MCF 10A (cell line): ENCODE measurements at regions not wholly inside any gene's neighbourhood (a gene's known extent, or its start where the extent isn't known, plus 50 kb on each side); places are given as distances from the start of the nearest gene placed in this dataset.

ENCODE experiments used
- BruUV-seq: library from RNA; stranded (reverse); fragments of 400-500 nt; replicated peaks from 2 replicates; lab custom pipeline; 2021; lab: Mats Ljungman, UMichigan
- CTCF ChIA-PET: fragments of 300-600 bp; sonication (Branson Sonifier 250); formaldehyde crosslinking; extraction: SDS; loops from one replicate; lab custom pipeline; 2021; ENCODE audit warnings: antibody characterized with exemption, inconsistent platforms; lab: Yijun Ruan, JAX
- POLR2A ChIA-PET: fragments of 300-600, 350-650 bp; sonication (Branson Sonifier 250); formaldehyde crosslinking; extraction: SDS; loops from one replicate; lab custom pipeline; 2020; ENCODE audit warnings: antibody characterized with exemption, inconsistent platforms; lab: Yijun Ruan, JAX
- DNase-seq: peaks from one replicate; pipeline ENCODE4 v3.0.0-alpha.2; 2018; ENCODE audit not compliant: unreplicated experiment
- H3K27ac Mint-ChIP-seq: one replicate; pipeline ENCODE4 v1.8.0; 2022; ENCODE audit warnings: mild to moderate bottlenecking, low read depth, mixed read lengths; ENCODE audit not compliant: unreplicated experiment
- H3K27me3 Mint-ChIP-seq: one replicate; pipeline ENCODE4 v1.8.0; 2022; ENCODE audit warnings: mixed read lengths; ENCODE audit not compliant: insufficient read depth, unreplicated experiment
- H3K36me3 Mint-ChIP-seq: one replicate; pipeline ENCODE4 v1.8.0; 2022; ENCODE audit warnings: mild to moderate bottlenecking, moderate library complexity, mixed read lengths; ENCODE audit not compliant: insufficient read depth, unreplicated experiment
- H3K4me1 Mint-ChIP-seq: one replicate; pipeline ENCODE4 v1.8.0; 2022; ENCODE audit warnings: mixed read lengths; ENCODE audit not compliant: insufficient read depth, unreplicated experiment
- H3K4me3 Mint-ChIP-seq: one replicate; pipeline ENCODE4 v1.8.0; 2022; ENCODE audit warnings: mild to moderate bottlenecking, moderate library complexity, mixed read lengths; ENCODE audit not compliant: unreplicated experiment
- H3K9me3 Mint-ChIP-seq: one replicate; pipeline ENCODE4 v1.8.0; 2022; ENCODE audit warnings: mixed read lengths; ENCODE audit not compliant: unreplicated experiment
- CTCF ChIP-seq: fragments of 200-600 bp; IDR thresholded peaks from one replicate; pipeline ENCODE4 v1.8.0; 2022; ENCODE audit warnings: antibody characterized with exemption, mild to moderate bottlenecking; ENCODE audit not compliant: unreplicated experiment
- intact Hi-C: fragments of 100-400 bp; cut with micrococcal nuclease; formaldehyde crosslinking; loops from 2 replicates; pipeline ENCODE4 v1.14.1; 2022

- peak overlapping the region; percentile 84 for H3K27ac Mint-ChIP-seq
These were observed 436.7 kb downstream of the EFNB2 start for GRCh38 chr13:106098778-106099177.

GRCh38 chr13:106096661-106097092, 438.8 kb downstream of the EFNB2 start:
- Mint-ChIP-seq H3K27ac (peak overlapping the region; percentile 84), H3K9me3 (peaks cover 11% of the 10 kb centered on the region), H3K36me3 (peaks cover 12% of the 10 kb centered on the region), H3K4me3 (peak overlapping the region; percentile 14), H3K4me1 (peaks cover 49% of the 10 kb centered on the region), H3K27me3 (no peaks in the 10 kb centered on the region)
- DNase-seq = peak; percentile 63
- no TSS peak for BruUV-seq
- ChIA-PET POLR2A (interaction anchor here (0.7 kb wide), 1 partner anchor 118 kb away, joined by 3 read pairs; no protein-coding TSS in a partner anchor), CTCF (interaction anchor here (0.6 kb wide), 1 partner anchor 52 kb away, joined by 3 read pairs; no protein-coding TSS in a partner anchor)
- no peak for TF ChIP-seq CTCF
- intact Hi-C loops = no loop called here

More at GRCh38 chr13:106098778-106099177, 436.7 kb downstream of the EFNB2 start:
- H3K36me3 Mint-ChIP-seq = peaks cover 12% of the 10 kb centered on the region
- no TSS peak for BruUV-seq
- TF ChIP-seq CTCF = no peak
- no peak for DNase-seq
- H3K4me1 Mint-ChIP-seq = peaks cover 67% of the 10 kb centered on the region
- H3K9me3 Mint-ChIP-seq = peaks cover 11% of the 10 kb centered on the region
- intact Hi-C loops = no loop called here
- no peak overlapping the region for H3K4me3 Mint-ChIP-seq
- CTCF ChIA-PET = interaction anchor here (0.9 kb wide), 1 partner anchor 45 kb away, joined by 3 read pairs; no protein-coding TSS in a partner anchor
- H3K27me3 Mint-ChIP-seq = no peaks in the 10 kb centered on the region
- POLR2A ChIA-PET = no interaction called here

DNA sequence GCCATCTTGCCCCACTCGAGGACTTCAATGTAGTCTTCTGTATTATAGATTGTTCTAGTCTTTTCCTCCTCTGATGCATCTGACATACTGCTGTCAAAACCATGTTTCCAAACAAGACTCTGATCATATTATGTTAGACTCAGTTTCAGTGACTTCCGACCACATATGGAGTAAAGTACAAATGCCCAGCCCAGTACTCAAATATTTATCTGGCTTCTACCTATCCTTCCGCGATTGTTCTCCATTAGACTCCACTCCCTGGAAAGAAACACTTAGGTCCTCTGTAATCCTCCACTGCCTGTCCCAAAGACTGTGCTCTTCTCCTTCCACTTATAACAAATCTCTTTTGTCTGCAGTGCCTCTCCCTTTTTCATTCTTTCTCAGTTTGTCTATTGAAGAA, 439.5 kb downstream of the EFNB2 start:
- peaks cover 12% of the 10 kb centered on the region for H3K36me3 Mint-ChIP-seq
- TF ChIP-seq CTCF = no peak

GRCh38 chr13:106095406-106095805, 440.1 kb downstream of the EFNB2 start:
- Mint-ChIP-seq H3K36me3 (peaks cover 12% of the 10 kb centered on the region), H3K4me3 (no peak overlapping the region), H3K27me3 (no peaks in the 10 kb centered on the region), H3K4me1 (peaks cover 44% of the 10 kb centered on the region), H3K9me3 (peaks cover 11% of the 10 kb centered on the region), H3K27ac (peak overlapping the region; percentile 84)
- no peak for TF ChIP-seq CTCF
- DNase-seq = peak; percentile 36
- ChIA-PET POLR2A (interaction anchor here (0.6 to 0.8 kb wide), 3 partner anchors 9 to 1357 kb away, joined by 3 to 6 read pairs (median 4); no protein-coding TSS in a partner anchor), CTCF (interaction anchor here (0.7 kb wide), 1 partner anchor 730 kb away, joined by 3 read pairs; no protein-coding TSS in a partner anchor)
- intact Hi-C loops = no loop called here
- BruUV-seq = no TSS peak

More for the DNA sequence above, 439.5 kb downstream of the EFNB2 start:
- no TSS peak for BruUV-seq
- ChIA-PET POLR2A (interaction anchor here (0.6 to 0.8 kb wide), 3 partner anchors 8 to 1357 kb away, joined by 3 to 6 read pairs (median 4); no protein-coding TSS in a partner anchor), CTCF (interaction anchor here (0.7 kb wide), 1 partner anchor 731 kb away, joined by 3 read pairs; no protein-coding TSS in a partner anchor)
- intact Hi-C loops = no loop called here
- peak overlapping the region; percentile 14 for H3K4me3 Mint-ChIP-seq
- H3K27me3 Mint-ChIP-seq = no peaks in the 10 kb centered on the region
- peaks cover 48% of the 10 kb centered on the region for H3K4me1 Mint-ChIP-seq
- peaks cover 11% of the 10 kb centered on the region for H3K9me3 Mint-ChIP-seq
- H3K27ac Mint-ChIP-seq = peak overlapping the region; percentile 84
- no peak for DNase-seq
